Right lung (tissue), 2 donors: ENCODE measurements at regions not wholly inside any gene's neighbourhood (a gene's known extent, or its start where the extent isn't known, plus 50 kb on each side); places are given as distances from the start of the nearest gene placed in this dataset.
A peak's percentile ranks its signal among the peaks of the same experiment; 100 is the strongest.
"Not testable (repeated sequence)": the region's sequence is repeated elsewhere in the genome, so short reads cannot be mapped to it uniquely, and the experiment has no call there.

Experiments
- DNase-seq, 2 donors: peaks; one replicate each; pipeline ENCODE4 v3.0.0-alpha.2; 2013

DNA sequence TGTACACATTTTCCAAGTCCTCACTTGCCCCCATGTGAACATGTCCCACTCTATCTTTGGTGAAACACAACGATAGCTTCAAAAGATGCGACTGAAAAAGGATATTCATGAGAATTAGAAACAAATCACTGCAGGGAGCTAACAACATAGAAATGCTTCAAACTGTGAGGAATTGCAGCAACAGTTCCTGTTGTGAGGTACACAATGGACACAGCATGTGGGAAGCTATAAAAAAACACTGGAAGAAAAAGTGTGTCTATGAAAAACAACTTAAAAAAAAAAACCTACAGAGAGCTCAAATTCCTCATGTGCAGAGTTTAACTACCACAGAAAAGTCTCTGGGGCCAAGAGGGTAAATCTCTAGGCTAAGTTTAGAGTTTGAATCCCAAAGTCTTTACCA lies 51.6 kb upstream of the BLTP1 start:
- no peak for DNase-seq

DNA sequence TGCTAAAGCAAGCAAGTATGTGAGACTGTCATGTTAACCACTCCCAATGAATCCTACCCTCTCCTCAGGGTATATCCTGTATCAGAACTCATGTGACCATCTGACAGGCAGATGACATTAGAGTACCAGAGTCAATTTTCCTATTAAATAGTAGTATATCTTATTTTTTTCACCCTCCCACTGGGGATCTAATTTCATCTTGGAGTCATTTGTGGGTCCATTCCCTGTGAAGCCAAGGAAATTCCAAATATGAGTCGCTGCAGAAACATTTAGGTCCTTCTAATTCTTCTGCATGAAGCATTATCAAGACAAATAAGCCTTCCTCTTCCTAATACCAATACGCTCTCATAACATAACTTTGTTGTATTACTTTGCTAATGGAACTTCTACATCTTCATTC lies 52.2 kb upstream of the BLTP1 start:
- no peak for DNase-seq

DNA sequence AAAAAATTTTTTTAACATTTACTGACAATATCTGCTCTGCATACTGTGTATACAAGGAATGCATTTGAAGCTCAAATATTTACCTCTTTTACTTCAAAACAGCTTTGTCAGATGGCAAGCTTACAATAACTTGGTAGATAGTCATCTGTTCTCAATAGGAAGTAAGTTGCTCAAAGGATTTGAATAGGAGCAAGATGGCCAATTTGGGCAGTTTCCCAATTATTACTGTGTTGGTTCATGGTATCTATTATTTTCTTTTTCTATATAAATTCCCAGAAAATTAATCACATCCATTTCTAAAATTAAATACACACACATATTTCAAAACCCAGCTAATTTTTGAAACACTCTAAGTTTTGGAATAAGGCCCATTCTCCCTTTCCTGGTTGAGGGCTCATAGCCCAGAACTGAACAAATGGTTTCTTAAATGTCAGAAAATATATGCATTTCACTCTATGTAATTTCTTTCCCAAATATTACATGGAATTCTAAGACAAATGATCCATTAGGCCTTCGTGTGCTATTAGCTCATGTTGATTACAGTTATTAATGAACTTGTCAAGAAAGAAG lies 60.2 kb upstream of the BLTP1 start:
- no peak for DNase-seq

DNA sequence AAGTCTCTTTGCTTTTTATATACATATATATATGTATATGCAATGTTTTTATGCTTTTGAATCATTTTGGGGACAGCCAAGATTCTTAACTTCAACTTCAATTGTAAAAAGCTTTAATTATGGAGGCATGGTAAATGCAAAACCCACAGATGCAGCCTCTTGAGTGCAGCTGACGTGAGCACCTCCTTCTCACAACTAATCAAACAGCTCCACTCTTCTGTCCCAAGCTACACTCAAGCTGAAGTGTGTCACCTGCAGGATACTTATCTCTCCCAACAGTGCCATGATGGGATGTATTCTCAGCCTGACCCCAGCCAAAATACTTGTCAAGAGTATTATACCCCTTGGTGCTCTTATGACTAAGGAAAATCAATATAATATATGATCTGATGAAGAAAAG lies 60.7 kb upstream of the BLTP1 start:
- no peak for DNase-seq

DNA sequence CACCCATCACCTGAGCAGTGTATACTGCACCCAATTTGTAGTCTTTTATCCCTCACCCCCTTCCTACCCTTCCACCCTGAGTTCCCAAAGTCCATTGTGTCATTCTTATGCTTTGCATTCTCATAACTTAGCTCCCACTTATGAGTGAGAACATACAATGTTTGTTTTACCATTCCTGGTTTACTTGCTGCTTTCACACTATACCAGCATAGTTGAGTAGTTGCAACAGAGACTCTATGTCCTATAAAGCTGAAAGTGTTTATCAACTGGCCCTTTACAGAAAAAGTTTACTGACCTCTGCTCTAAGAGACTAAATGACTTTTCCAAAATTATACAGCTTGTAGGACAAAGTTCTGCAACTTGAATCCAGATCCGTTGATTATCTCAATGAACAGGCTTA lies 61.1 kb upstream of the BLTP1 start:
- DNase-seq, result no peak

DNA sequence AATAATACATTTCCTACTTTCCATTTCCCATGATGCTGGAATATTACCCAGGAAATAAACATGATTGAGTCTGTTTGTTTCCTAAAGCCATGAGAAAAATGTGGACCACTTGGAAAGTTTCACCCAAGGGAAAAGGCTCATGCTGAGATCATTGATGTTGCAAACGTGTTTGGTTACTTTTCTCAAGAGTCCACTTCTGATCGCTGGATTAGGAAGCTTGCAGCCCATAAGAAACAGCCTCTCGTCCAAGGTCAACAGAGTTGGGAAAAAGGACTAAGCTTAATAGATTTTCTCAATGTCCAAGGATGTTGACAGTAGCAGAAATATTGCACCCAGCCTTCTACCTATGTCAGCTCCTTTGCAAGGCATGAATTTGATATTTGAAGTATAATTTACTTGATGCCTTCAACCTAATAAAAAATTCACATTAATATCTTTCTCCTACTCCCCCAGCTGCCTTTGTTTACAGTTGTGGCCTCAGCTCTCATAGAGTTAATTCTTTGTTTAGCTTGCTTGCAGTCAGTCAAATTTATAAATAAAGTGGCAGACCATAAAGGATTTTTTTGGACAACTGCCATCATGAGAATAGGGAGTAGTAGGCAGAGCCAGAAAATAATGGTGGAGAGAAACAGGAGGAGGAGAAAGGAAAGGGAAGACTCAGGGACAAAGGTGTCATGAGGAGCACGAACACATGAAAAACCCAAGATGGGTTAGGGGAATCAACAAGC lies 65.6 kb upstream of the BLTP1 start:
- DNase-seq, result peak; percentile 42 to 54

DNA sequence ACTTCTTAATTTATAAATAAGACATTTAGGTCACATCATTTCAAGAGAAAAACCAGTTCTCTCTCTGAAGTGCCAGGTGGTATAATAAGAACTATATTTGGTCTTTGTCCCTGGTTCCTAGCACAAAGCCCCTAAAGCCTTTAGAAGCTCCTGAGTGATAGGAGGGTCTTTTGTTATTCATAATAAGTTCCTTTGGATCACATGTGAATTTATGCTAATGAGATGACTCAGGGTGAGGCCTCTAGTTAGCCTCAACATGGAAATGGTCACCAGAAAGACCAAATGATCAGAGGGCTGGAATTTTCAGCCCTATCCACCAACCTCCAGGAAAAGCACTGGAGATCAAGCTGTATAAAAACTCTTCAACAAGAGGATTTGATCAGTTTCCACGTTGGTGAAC lies 68.1 kb upstream of the BLTP1 start:
- no peak for DNase-seq

DNA sequence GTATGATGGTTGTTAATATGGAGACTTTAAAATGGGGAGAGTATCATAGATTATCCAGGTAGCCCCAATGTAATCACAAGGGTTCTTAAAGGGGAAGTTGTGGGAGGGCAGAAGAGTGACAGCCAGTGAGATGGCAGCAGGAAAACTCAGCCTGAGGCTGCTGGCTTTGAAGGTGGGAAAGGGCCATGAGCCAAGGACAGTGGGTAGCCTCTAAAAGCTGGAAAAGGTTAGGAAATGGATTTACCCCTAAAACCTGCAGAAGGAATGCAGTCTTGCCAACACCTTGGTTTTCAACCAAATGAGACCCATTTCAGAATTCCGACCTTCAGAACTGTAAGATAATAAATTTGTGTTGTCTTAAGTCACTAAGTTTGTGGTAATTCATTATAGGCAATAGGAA lies 68.8 kb upstream of the BLTP1 start:
- DNase-seq, result peak in 1 of 2 donors; percentile 11

DNA sequence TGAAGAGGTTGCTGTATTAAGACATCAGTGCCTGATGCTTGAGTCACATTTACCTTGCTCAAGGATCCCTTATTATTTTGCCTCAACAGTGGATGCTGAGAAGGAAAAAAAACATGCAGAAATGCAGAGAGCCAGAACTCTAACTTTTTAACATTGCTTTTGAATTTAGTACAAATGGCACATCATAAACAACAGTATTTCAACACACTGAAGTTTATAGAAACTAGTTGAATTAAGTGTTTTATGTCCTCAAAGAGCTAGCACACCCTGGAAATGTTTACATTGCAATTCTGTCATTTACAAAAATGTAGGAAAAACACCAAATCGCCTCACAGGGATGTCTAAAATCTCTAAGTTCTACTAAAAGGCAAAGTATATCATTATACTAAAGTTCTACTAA lies 69.5 kb upstream of the BLTP1 start:
- DNase-seq, result peak; percentile 61 to 72

DNA sequence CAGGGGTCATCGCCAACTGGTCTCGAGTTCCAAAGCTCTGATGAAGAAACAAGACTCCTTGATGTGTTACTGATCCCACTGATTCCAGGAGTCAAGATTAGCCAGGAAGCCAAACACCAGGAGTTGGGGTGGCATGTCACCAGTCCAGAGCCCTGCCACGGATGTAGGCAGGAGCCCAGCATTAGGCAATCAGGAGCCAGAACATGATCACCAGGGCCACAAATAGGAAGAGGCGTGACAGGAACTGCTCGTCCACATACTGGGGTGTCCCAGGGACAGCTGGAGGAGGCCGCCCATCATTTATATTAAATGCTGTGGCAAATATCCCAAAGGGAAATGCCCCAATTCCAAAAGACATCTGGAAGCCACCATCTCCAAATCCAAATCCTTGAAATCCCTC lies 74.5 kb upstream of the BLTP1 start:
- DNase-seq, result not testable (repeated sequence)

DNA sequence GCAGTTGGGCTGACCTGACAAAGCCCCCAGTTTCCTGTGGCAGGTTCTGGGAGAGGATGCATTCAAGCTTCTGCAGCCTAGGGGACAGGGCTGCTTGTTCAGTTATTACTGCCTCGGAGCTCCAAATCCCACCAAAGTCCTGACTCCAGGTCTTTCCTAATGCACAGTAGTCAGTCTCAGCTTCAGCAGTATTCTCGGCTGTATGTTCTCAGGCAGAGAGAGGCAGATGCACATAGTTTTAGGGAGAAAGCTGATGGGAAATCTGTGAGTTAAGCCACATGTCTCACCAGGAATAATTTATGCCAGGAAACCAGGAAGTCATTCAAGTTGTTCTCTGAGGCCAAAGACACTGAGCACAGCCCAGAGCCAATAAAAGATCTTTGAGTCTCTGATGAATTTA lies 75.3 kb upstream of the BLTP1 start:
- peak; percentile 42 to 45 for DNase-seq

DNA sequence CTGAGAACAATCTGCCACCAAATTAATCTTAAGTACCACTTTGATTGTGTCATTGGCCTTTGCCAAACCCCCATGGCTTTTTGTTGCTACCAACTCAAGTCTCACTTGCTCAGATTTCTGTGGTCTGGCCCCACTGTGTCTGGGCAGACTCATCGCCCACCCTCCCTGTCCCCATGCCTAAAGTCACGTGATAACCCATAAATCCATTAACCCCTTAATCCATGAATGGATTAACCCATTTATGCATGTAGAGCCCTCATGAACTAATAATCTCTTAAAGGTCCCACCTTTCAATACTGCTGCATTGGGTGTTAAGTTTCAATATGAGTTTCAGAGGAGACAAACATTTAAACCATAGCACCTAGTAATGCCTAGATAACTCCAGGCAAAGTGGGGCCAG lies 78.5 kb upstream of the BLTP1 start:
- no peak for DNase-seq

DNA sequence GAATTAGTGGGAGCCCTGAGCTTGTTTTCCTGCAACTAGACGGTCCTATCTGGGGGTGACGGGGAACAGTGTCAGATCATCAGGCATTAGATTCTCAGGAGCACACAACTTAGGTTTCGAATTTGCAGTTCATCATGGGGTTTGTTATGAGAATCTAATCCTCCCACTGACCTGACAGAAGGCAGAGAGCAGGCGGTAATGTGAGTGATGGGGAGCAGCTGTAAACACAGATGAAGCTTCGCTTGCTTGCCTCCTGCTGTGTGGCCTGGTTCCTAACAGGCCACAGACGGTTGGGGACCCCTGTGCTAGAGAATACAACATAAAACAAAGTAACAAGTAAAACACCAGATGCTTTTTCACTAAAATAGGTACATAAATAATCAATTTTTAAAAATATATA lies 86.2 kb upstream of the BLTP1 start:
- DNase-seq, result no peak

DNA sequence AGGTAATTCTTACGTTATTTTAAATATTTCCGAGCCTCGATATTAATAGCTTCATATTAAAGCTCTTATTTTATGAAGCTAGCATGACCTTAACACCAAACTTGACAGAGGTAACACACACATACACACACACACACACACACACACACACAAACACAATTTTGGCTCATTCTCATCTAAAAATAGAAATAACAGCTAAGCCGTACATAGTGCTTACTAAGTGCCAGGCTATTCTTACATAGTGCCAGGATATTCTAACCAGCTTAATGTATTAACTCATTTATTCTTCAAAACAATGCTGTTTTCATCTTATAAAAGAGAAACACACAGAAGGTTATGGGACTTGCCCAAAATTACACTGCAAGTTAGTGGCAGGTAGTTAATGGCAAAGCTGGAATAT lies 87.0 kb upstream of the BLTP1 start:
- DNase-seq, result no peak

DNA sequence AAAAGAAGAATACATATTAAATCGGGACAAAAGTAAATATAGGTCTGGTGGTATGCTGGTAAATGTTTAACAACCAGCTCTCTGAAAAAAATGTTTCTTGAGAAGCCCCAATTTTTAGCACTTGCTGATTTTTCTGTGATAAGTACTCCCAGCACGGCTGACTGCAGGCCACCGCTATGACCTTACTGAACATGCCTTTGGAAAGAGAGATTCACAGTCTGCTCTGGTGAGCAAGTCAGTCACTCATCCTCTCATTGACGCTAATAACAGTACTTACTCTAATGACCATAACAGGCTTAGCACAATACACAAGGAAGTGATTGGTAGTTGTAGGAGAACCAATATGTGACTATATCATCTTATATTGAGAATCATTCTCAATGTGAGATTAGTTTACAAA lies 98.9 kb upstream of the BLTP1 start:
- no peak for DNase-seq

DNA sequence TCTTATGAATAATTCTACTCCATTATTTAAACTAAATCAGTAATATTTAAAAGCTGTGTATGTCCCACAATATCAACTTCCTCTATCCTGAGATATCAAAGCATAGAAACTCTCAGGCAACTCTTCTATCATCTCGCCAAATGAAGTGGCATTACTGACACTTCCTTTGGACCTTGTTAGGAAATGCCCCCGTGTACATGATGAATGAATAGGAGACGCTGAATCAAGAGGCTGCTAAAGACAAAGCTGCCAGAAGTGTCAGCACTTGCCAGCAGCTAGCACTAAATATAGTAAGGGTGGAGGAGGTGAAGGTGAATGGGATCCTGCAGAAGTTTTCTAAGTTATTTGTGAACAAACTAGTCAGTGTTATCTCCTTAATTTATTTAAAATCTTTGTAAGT lies 99.5 kb upstream of the BLTP1 start:
- no peak for DNase-seq

DNA sequence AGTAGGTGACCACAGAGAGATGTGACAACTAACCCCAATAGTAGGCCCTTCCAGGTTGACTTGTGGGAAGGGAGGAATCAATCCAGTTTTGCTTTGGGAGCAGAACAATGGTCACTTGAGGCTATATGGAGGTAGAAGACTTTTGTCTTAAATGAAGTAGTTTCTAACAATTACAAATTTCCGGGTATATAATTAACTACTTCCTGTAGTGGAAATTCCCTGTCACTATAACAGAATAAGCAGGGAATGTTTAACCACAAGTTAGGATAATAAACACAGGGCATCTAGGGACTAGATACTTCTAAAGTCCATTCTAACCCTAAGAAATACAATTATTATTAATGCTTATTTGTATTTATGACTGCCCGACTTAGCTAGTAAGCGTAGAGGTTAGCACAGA lies 99.0 kb upstream of the TRPC3 start:
- DNase-seq, result no peak

DNA sequence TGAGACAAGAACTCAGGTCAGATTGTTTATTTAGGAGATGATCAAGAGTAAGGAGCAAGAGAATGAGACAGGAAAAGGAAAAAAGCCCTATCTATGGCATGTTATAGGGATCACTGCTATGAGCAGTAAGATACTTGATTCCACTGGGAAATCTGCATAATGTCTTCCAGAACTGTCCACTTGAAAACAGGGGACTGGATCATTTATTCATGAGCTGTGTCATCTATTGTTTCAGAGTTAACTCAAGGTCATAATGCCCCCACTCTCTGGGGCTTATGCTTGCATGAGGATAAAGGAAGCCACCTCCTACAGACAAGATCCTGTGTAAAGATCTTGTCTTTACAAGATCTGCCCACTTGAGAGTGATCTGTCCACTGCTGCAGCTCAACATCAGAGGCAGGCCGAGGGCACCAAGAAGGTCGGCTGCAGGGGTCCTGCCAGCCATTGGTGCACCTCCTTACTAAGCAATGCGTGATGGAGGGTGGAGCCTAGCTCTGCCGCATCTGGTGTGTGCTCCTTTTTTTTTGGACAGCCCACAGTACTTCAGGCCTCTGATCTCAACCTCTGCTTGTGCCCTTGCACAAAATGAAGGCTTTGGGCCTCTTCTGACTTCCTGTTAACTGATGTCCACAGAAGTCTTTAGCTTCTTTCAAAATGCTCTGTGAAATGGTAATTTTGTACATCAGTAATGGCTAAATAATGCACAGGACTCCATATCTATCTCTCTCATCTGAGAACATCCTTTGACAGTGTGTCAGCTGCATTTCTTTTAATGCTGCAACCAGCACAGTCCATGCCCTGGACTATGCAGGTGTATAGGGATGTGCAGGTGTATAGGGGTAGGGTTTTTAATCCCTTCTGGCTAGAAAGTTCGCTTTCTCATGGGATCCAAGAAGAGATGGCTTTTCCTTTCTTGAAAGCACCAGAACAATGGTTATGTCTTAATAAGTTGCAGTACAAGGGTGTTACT lies 95.9 kb upstream of the TRPC3 start:
- DNase-seq, result no peak

DNA sequence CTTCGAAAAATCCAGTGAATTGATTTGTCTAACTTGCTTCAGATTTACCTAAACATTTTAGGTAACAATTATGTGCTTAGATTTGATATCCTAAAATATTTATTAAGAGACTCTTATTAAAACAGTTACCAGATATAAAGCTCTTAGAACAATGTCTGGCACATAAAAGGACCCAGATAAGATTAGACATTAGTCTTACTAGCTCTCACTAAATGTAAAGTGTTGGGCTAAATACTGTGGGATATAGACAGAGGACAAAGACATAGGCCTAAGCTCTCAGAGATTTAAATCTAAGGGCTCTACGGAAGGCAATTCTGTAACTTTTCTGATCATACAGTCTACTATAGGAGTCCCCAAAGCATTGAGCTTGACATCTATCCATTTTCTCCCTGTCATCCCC lies 94.4 kb upstream of the TRPC3 start:
- no peak for DNase-seq

DNA sequence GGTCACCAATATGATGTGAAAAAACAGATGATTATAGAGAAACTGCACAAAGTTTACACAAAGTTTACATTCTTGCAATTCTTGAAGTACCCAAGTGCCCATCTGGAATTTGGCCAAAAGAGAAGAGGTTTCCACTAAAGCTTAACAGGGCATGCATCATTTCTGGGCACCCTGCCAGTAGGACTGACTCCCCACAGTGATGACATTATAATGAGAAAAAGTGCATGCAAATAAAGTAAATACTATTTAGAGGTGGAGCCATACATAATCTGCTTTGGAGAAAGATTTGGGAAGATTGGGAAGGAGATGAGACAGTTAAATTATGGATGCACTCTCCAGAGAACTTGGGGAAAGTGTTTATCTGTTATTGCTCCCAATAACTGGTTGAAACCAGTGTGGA lies 93.7 kb upstream of the TRPC3 start:
- DNase-seq, result peak; percentile 58 to 64

DNA sequence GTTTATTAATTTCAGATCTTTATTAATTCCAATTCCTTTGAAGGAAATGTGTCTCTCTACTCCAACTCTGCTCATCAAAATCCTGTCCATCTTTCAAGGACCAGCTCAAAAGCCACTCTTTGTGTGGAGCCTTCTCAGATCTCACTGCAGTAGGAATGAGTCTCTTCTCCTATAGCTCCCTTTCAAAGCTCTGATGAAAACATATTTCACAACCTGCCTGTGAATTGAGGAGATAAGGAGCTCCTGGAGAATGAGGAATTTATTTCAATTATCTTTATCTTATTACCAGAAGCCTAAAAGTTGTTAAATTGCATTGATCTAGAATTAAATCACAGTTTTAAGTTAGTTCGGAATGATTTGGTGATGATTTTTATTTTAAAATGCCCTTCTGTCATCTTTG lies 92.6 kb upstream of the TRPC3 start:
- no peak for DNase-seq

DNA sequence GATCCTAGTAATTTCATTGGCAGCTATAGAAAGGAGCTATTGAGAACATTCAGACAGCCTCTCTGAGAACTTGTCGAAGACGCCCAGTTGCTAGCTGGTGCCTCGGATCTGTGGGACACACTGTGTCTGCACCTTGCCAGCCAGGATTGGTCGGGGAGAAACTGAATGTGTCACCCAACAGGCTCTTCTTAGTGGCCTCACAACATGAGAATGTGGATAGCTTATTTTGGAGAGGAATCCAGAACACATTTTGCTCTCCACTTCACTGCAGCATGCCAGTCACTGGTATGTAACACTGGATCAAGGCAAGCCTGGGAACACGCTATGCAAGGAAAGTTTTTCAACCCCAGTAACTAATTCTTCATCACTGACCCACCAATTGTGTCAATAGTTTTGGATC lies 89.5 kb upstream of the TRPC3 start:
- no peak for DNase-seq

DNA sequence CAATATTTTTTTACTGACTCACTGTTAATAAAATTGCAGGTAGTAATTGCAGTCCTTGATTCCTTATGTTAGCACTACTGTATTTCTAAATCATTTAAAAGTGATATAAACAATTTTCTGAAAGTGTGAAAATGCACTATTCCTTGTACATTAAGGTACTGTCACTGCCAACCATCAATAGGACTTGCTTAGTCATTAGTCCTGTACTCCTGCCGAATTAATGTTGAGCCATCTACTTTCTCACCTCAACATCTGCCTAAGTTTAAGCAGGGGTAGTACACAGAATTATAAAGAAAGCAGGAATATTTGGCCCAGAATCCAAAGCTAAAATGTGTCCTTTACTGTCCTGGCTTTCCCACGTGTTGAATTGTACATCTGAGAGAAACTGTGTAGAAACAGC lies 87.0 kb upstream of the TRPC3 start:
- no peak for DNase-seq
